HEK293 (cell line): ENCODE measurements at regions not wholly inside any gene's neighbourhood (a gene's known extent, or its start where the extent isn't known, plus 50 kb on each side); places are given as distances from the start of the nearest gene placed in this dataset.

Source experiments
- CTCF ChIP-seq: fragments of 450-650 bp; formaldehyde crosslinking; IDR thresholded peaks from 2 replicates; pipeline ENCODE4 v1.5.1; 2016; ENCODE audit warnings: missing biosample characterization, missing genetic modification characterization
- PATZ1 ChIP-seq: fragments of 450-650 bp; formaldehyde crosslinking; IDR thresholded peaks from 2 replicates; pipeline ENCODE4 v1.5.1; 2016; ENCODE audit warnings: missing biosample characterization, missing genetic modification characterization
- PRDM1 ChIP-seq: fragments of 450-650 bp; formaldehyde crosslinking; IDR thresholded peaks from 2 replicates; pipeline ENCODE4; 2016; ENCODE audit warnings: missing biosample characterization, missing genetic modification characterization
- REST ChIP-seq: fragments of 450-650 bp; formaldehyde crosslinking; IDR thresholded peaks from 2 replicates; pipeline ENCODE4 v1.5.1; 2016; ENCODE audit warnings: missing biosample characterization, missing genetic modification characterization
- YY1 ChIP-seq: fragments of 450-650 bp; formaldehyde crosslinking; IDR thresholded peaks from 2 replicates; pipeline ENCODE4 v1.5.1; 2018; ENCODE audit warnings: missing biosample characterization, missing genetic modification characterization
- ZNF629 ChIP-seq: fragments of 450-650 bp; formaldehyde crosslinking; IDR thresholded peaks from 2 replicates; pipeline ENCODE4 v1.5.1; 2017; ENCODE audit warnings: missing biosample characterization, missing genetic modification characterization
- ZNF830 ChIP-seq: fragments of 450-650 bp; IDR thresholded peaks from 2 replicates; pipeline ENCODE4 v1.5.0; 2018; ENCODE audit warnings: missing biosample characterization, missing genetic modification characterization, low read depth, mild to moderate bottlenecking, moderate library complexity

GRCh38 chr20:50398471-50398820 lies 111.7 kb upstream of the PTPN1 start:
- TF ChIP-seq PATZ1 (tag by site-specific recombination) (no peak), REST (no peak), YY1 (no peak), PRDM1 (tag by site-specific recombination) (no peak), CTCF (no peak), ZNF629 (no peak), ZNF830 (tag by site-specific recombination) (no peak)
